Epithelial cell of proximal tubule (primary cell): ENCODE measurements at regions not wholly inside any gene's neighbourhood (a gene's known extent, or its start where the extent isn't known, plus 50 kb on each side); places are given as distances from the start of the nearest gene placed in this dataset.

ENCODE experiments used
- DNase-seq: peaks from one replicate; pipeline ENCODE4 v3.0.0-alpha.2; 2011; ENCODE audit warnings: low read depth
- H3K4me3 ChIP-seq: 2 replicates; pipeline ENCODE4 v1.5.1; 2011; ENCODE audit warnings: low read depth, mild to moderate bottlenecking, low read length
- TF ChIP-seq, protein P1 (sequence below): conservative IDR thresholded peaks from 2 replicates; pipeline ENCODE4 v1.5.1; 2012; ENCODE audit warnings: low read depth, mild to moderate bottlenecking, low read length

DNA sequence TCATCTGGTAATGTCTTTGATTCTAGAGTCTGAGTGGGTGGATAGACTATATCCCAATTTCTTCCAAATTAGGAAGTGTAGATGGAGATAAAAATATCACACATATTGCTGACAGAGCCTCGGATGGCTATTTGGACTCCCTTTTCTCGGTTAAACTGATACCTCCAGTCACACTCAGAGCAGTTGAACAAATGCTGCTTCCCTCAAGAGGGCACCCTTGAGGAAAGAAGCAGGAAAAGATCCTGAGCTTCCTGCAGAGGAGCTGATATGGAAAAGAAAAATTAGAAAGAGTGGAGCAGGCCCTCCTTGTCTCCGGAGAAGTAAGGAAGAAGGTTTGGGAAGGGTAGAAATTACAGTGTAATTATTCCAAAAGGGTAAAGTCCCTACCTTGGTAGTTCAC is 96.2 kb upstream of the CCSER1 start:
- TF ChIP-seq, protein P1, sequence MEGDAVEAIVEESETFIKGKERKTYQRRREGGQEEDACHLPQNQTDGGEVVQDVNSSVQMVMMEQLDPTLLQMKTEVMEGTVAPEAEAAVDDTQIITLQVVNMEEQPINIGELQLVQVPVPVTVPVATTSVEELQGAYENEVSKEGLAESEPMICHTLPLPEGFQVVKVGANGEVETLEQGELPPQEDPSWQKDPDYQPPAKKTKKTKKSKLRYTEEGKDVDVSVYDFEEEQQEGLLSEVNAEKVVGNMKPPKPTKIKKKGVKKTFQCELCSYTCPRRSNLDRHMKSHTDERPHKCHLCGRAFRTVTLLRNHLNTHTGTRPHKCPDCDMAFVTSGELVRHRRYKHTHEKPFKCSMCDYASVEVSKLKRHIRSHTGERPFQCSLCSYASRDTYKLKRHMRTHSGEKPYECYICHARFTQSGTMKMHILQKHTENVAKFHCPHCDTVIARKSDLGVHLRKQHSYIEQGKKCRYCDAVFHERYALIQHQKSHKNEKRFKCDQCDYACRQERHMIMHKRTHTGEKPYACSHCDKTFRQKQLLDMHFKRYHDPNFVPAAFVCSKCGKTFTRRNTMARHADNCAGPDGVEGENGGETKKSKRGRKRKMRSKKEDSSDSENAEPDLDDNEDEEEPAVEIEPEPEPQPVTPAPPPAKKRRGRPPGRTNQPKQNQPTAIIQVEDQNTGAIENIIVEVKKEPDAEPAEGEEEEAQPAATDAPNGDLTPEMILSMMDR, result peak; percentile 60
- no peak overlapping the region for H3K4me3 ChIP-seq
- no peak for DNase-seq

DNA sequence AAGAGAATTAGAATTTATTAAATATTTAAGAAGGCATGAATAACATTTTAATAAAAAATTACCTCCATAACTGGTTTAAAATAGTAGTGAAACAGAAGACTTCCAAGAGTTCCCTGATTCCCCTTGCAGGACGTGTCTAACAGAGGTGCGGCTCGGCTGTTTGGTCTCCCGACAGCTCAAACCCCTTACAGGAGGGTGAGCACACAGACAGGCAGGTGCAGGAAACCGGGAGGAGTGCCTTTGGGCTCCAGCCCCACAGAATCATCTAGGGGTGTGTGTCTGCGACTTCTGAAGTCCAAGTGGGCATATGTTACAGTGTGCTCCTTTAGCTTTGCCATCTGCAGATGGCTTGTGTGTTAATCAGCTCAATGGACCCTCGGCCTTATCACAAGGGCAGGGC is 88.1 kb upstream of the CCSER1 start:
- H3K4me3 ChIP-seq, result no peak overlapping the region
- TF ChIP-seq, protein P1, result no peak
- no peak for DNase-seq

DNA sequence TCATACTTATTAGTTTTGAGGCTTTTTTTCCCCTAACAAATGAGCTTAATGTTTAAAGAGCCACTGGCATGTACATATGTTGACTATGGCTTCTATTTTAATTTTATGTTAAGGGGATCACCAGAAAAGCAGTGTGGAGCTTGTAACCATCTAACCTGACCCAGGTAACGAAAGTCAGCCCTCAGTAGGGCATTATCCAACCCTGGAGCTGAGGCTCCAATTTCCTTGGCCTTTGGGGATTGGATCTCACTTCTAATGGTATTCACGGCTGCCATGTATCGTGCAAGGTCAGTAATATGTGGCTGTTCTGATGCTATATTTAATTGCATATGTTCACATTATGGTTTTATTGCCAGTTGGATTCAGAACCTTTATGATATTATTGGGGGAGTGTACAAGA is 75.2 kb upstream of the CCSER1 start:
- H3K4me3 ChIP-seq, result no peak overlapping the region
- TF ChIP-seq, protein P1, result no peak
- DNase-seq, result no peak

DNA sequence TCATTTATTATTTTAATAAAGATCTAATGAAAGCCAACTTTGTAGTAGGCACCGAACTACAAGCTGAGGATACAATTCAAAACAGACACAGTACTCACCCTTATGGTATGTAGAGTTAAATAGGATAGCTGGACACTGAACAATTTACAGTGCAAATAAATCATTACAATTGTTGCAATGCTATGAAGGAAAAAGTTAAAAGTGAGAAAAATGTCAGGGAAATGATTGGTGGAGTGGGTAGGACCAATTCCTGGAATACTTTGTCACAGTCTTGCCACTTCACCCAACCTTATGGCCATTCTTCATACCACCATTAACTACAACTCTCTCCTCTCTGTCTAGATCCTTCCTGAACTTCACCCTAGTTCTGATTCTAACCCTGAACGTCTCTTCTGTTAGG is 70.1 kb upstream of the CCSER1 start:
- no peak for DNase-seq
- TF ChIP-seq, protein P1, result no peak
- no peak overlapping the region for H3K4me3 ChIP-seq

DNA sequence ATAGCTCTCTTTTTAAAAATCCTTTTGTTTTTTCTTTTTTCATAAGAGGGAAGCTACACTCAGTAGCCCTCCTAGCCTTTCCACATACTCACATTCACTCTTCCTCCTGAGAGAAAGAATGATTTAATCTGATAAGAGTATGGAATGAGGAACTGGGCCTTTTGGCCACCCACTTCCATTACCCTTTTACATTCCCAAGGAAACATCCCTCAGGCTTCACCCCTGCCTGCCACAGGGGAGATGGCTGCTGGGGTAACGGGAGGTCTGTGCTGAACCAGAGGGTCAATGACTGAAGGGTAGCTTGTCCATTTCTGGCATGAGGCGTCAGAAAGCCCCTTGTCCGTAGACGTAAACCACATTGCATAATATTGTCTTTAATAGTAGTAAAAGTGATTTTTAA is 67.2 kb upstream of the CCSER1 start:
- TF ChIP-seq, protein P1, result no peak
- no peak for DNase-seq
- H3K4me3 ChIP-seq, result no peak overlapping the region

DNA sequence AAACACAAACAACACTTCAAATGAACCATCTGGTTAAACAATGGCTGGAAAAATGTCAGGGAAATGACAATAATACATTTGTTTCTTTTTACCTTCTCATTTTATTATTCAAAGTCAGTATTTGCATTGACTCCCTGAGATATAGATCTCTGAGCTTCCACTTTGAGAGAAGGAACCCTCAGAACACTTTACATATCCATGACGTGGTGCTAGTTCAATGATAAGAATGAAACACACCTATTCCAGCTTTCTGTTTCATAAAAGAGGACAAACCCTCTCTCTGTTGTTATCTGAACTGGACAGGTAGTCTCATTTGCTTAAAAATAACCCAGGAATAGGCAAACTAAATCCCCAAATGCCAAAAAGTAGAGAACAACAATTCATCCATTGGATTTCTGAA is 65.3 kb upstream of the CCSER1 start:
- TF ChIP-seq, protein P1, result no peak
- H3K4me3 ChIP-seq, result no peak overlapping the region
- no peak for DNase-seq

DNA sequence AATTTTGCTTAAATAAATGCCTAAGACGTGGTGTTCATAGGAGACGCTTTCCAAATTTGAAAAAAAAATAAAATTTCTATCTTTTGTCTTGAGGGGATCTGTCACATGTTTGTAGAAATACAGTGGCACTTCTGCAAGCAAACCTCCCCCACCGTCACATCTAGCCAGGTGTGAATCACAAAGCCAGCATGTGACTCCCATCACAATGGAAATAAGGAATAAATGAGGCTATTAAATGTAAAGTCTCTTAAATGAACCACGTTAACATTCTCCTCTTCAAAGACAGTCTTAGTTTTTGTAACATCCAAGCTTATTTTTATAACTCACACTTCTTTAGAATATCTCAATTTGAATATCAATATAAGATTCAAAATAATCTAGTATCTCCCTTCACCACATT is 63.0 kb upstream of the CCSER1 start:
- TF ChIP-seq, protein P1, result no peak
- no peak overlapping the region for H3K4me3 ChIP-seq
- DNase-seq, result no peak
